H9 (cell line): ENCODE measurements at regions not wholly inside any gene's neighbourhood (a gene's known extent, or its start where the extent isn't known, plus 50 kb on each side); places are given as distances from the start of the nearest gene placed in this dataset.
"Not testable (repeated sequence)": the region's sequence is repeated elsewhere in the genome, so short reads cannot be mapped to it uniquely, and the experiment has no call there.

ENCODE experiments used
- DNase-seq: peaks from one replicate; pipeline ENCODE4 v3.0.0-alpha.2; 2017
- H2AFZ ChIP-seq: one replicate; pipeline ENCODE4 v1.6.1; 2013; ENCODE audit warnings: mild to moderate bottlenecking, low read length, control low read depth, moderate library complexity
- H2AK5ac ChIP-seq: 2 replicates; pipeline ENCODE4 v1.6.1; 2013; ENCODE audit warnings: low read length, control low read depth, mixed read lengths; ENCODE audit not compliant: insufficient read length
- H2BK120ac ChIP-seq: one replicate; pipeline ENCODE4 v1.6.1; 2013; ENCODE audit warnings: low read depth, mild to moderate bottlenecking, low read length, control low read depth, inconsistent platforms; ENCODE audit not compliant: poor library complexity, severe bottlenecking
- H2BK12ac ChIP-seq: 2 replicates; pipeline ENCODE4 v1.6.1; 2013; ENCODE audit warnings: low read length, control low read depth, mixed read lengths, low read depth; ENCODE audit not compliant: insufficient read length
- H2BK15ac ChIP-seq: 2 replicates; pipeline ENCODE4 v1.6.1; 2013; ENCODE audit warnings: low read depth, low read length, control low read depth
- H2BK20ac ChIP-seq: one replicate; pipeline ENCODE4 v1.6.1; 2013; ENCODE audit warnings: low read depth, mild to moderate bottlenecking, low read length, control low read depth, inconsistent platforms; ENCODE audit not compliant: poor library complexity, severe bottlenecking
- H2BK5ac ChIP-seq: 2 replicates; pipeline ENCODE4 v1.6.1; 2013; ENCODE audit warnings: low read length, control low read depth, mixed read lengths; ENCODE audit not compliant: insufficient read length
- H3K14ac ChIP-seq: 2 replicates; pipeline ENCODE4 v1.6.1; 2013; ENCODE audit warnings: low read length, control low read depth; ENCODE audit not compliant: insufficient read depth
- H3K18ac ChIP-seq: 2 replicates; pipeline ENCODE4 v1.6.1; 2013; ENCODE audit warnings: low read depth, mild to moderate bottlenecking, mixed read lengths, low read length, control low read depth; ENCODE audit not compliant: insufficient read length
- H3K23ac ChIP-seq: 2 replicates; pipeline ENCODE4 v1.6.1; 2013; ENCODE audit warnings: low read length, control low read depth, mixed read lengths, low read depth; ENCODE audit not compliant: insufficient read length
- H3K23me2 ChIP-seq: 2 replicates; pipeline ENCODE4 v1.6.1; 2013; ENCODE audit warnings: low read depth, mild to moderate bottlenecking, mixed read lengths, low read length, control low read depth; ENCODE audit not compliant: insufficient read length, poor library complexity, severe bottlenecking
- H3K27ac ChIP-seq: 2 replicates; pipeline ENCODE4 v1.5.1; 2013; ENCODE audit warnings: low read length, control low read depth, mixed read lengths, low read depth; ENCODE audit not compliant: insufficient read length
- H3K27me3 ChIP-seq: 2 replicates; pipeline ENCODE4 v1.6.1; 2013; ENCODE audit warnings: low read length, control low read depth, inconsistent platforms; ENCODE audit not compliant: insufficient read depth
- H3K4ac ChIP-seq: 2 replicates; pipeline ENCODE4 v1.6.1; 2013; ENCODE audit warnings: low read depth, mild to moderate bottlenecking, control low read depth, inconsistent platforms, low read length, moderate library complexity
- H3K4me1 ChIP-seq: 2 replicates; pipeline ENCODE4 v1.6.1; 2013; ENCODE audit warnings: low read length, control low read depth, inconsistent platforms; ENCODE audit not compliant: insufficient read depth
- H3K4me2 ChIP-seq: 2 replicates; pipeline ENCODE4 v1.6.1; 2013; ENCODE audit warnings: low read length, control low read depth, mixed read lengths; ENCODE audit not compliant: insufficient read length, insufficient read depth
- H3K56ac ChIP-seq: 2 replicates; pipeline ENCODE4 v1.6.1; 2013; ENCODE audit warnings: low read depth, mild to moderate bottlenecking, mixed read lengths, low read length, control low read depth; ENCODE audit not compliant: insufficient read length
- H3K79me1 ChIP-seq: 2 replicates; pipeline ENCODE4 v1.6.1; 2013; ENCODE audit warnings: low read depth, mild to moderate bottlenecking, moderate library complexity, low read length, control low read depth, inconsistent platforms; ENCODE audit not compliant: insufficient read depth, poor library complexity, severe bottlenecking
- H3K79me2 ChIP-seq: 2 replicates; pipeline ENCODE4 v1.6.1; 2013; ENCODE audit warnings: low read length, control low read depth, inconsistent platforms; ENCODE audit not compliant: insufficient read depth
- H3K9ac ChIP-seq: 2 replicates; pipeline ENCODE4 v1.6.1; 2013; ENCODE audit warnings: low read length, control low read depth, mixed read lengths; ENCODE audit not compliant: insufficient read length; ENCODE audit errors: extremely low read depth
- H3K9me3 ChIP-seq: one replicate; pipeline ENCODE4 v1.6.1; 2013; ENCODE audit warnings: low read depth, low read length, inconsistent platforms; ENCODE audit not compliant: control insufficient read depth
- H3T11ph ChIP-seq: one replicate; pipeline ENCODE4 v1.6.1; 2013; ENCODE audit warnings: mild to moderate bottlenecking, low read length, control low read depth, inconsistent platforms
- H4K20me1 ChIP-seq: one replicate; pipeline ENCODE4 v1.6.1; 2013; ENCODE audit not compliant: control insufficient read depth, insufficient read length, insufficient read depth
- H4K5ac ChIP-seq: 2 replicates; pipeline ENCODE4 v1.6.1; 2013; ENCODE audit warnings: low read depth, mild to moderate bottlenecking, mixed read lengths, low read length, control low read depth; ENCODE audit not compliant: insufficient read length
- H4K8ac ChIP-seq: replicated peaks from 2 replicates; pipeline ENCODE4 v1.6.1; 2013; ENCODE audit warnings: low read length, control low read depth, mixed read lengths, low read depth; ENCODE audit not compliant: insufficient read length
- H4K91ac ChIP-seq: 2 replicates; pipeline ENCODE4 v1.6.1; 2013; ENCODE audit warnings: low read depth, mild to moderate bottlenecking, moderate library complexity, mixed read lengths, low read length, control low read depth; ENCODE audit not compliant: insufficient read length
- H3K27ac Mint-ChIP-seq, 3 experiments: 2 replicates in 2 of 3; 3 replicates in 1 of 3; pipeline ENCODE4 v1.8.0; 2020 to 2021; ENCODE audit warnings: mixed read lengths in 3 of 3, mild to moderate bottlenecking in 1 of 3, moderate library complexity in 1 of 3
- H3K27me3 Mint-ChIP-seq: 2 replicates; pipeline ENCODE4 v1.8.0; 2021; ENCODE audit warnings: low read depth, mild to moderate bottlenecking, moderate library complexity, mixed read lengths
- H3K36me3 Mint-ChIP-seq, 3 experiments: 2 replicates in 2 of 3; 3 replicates in 1 of 3; pipeline ENCODE4 v1.8.0; 2020 to 2021; ENCODE audit warnings: low read depth in 3 of 3, mixed read lengths in 3 of 3; ENCODE audit not compliant: insufficient read depth in 1 of 3
- H3K4me1 Mint-ChIP-seq, 2 experiments: 2 replicates each; pipeline ENCODE4 v1.8.0; 2020; ENCODE audit warnings: mixed read lengths in 2 of 2
- H3K4me3 Mint-ChIP-seq, 2 experiments: 2 replicates in 1 of 2; 3 replicates in 1 of 2; pipeline ENCODE4 v1.8.0; 2020 to 2021; ENCODE audit warnings: mild to moderate bottlenecking in 2 of 2, mixed read lengths in 2 of 2, moderate library complexity in 1 of 2
- H3K9me3 Mint-ChIP-seq, 2 experiments: 2 replicates in 1 of 2; 3 replicates in 1 of 2; pipeline ENCODE4 v1.8.0; 2020; ENCODE audit warnings: mild to moderate bottlenecking in 2 of 2, mixed read lengths in 2 of 2, moderate library complexity in 1 of 2
- CTCF ChIP-seq: fragments of 200-600 bp; sonication (generic); conservative IDR thresholded peaks from 3 replicates; pipeline ENCODE4 v1.8.0; 2021; ENCODE audit warnings: antibody characterized with exemption, mild to moderate bottlenecking
- WGBS: extraction: QIAGEN DNeasy Blood & Tissue Kit; methylation state at CpG from one replicate; pipeline ENCODE4 v1.1.7; 2013; ENCODE audit warnings: missing lambda C conversion rate, low lambda C conversion rate, mixed read lengths; ENCODE audit not compliant: insufficient read length; ENCODE audit errors: extremely low coverage; 5-methylcytosine and 5-hydroxymethylcytosine counted together

- Histone ChIP-seq H3K27ac (no peak overlapping the region), H3K9ac (no peak overlapping the region), H4K8ac (no peak overlapping the region), H3K4ac (no peak overlapping the region), H2AFZ (no peak overlapping the region), H3K18ac (no peak overlapping the region), H3K23ac (no peak overlapping the region), H3K23me2 (no peaks in the 10 kb centered on the region), H3K14ac (no peak overlapping the region), H4K5ac (no peak overlapping the region), H4K20me1 (no peaks in the 10 kb centered on the region), H4K91ac (no peak overlapping the region), H3K79me1 (no peaks in the 10 kb centered on the region), H2BK5ac (no peak overlapping the region), H3K56ac (no peak overlapping the region), H3T11ph (no peak overlapping the region), H2BK120ac (no peak overlapping the region), H2BK15ac (no peak overlapping the region), H3K27me3 (no peaks in the 10 kb centered on the region), H3K4me2 (no peak overlapping the region), H2BK12ac (no peak overlapping the region), H2BK20ac (no peak overlapping the region), H2AK5ac (no peak overlapping the region), H3K4me1 (no peaks in the 10 kb centered on the region), H3K9me3 (no peaks in the 10 kb centered on the region), H3K79me2 (no peaks in the 10 kb centered on the region)
- Mint-ChIP-seq H3K4me3 (no peak overlapping the region), H3K36me3 (peaks cover 0 to 16% (median 0%) of the 10 kb centered on the region in 3 experiments; a peak in 5 of 7 replicates), H3K27me3 (peaks cover 3% of the 10 kb centered on the region; the same call in 1 of the 2 replicates), H3K9me3 (peaks cover 8% of the 10 kb centered on the region in 2 experiments; a peak in 4 of 5 replicates), H3K4me1 (no peaks in the 10 kb centered on the region), H3K27ac (no peak overlapping the region)
- no CpG with 5 or more reads among the region's 69 CpGs for WGBS
- TF ChIP-seq CTCF = no peak
- no peak for DNase-seq
These were observed 75.5 kb upstream of the ATP5MC3 start for GRCh38 chr2:175256806-175257585.

GRCh38 chr2:175256391-175256790, 74.9 kb upstream of the ATP5MC3 start:
- H2BK15ac ChIP-seq, H3K27ac ChIP-seq, H3K27ac Mint-ChIP-seq, H3K9me3 ChIP-seq, H3K9me3 Mint-ChIP-seq, H3K18ac ChIP-seq, H4K5ac ChIP-seq, H3K14ac ChIP-seq, H4K8ac ChIP-seq, H2BK20ac ChIP-seq, H2BK120ac ChIP-seq, H4K91ac ChIP-seq, H2AFZ ChIP-seq, H3K79me1 ChIP-seq, H3K27me3 Mint-ChIP-seq, H2BK12ac ChIP-seq, H3T11ph ChIP-seq, H3K27me3 ChIP-seq, H2AK5ac ChIP-seq, H3K4me1 Mint-ChIP-seq, H3K4ac ChIP-seq, H3K23me2 ChIP-seq, H2BK5ac ChIP-seq, H3K23ac ChIP-seq, DNase-seq, H3K4me1 ChIP-seq, H3K4me2 ChIP-seq, H3K56ac ChIP-seq, H3K9ac ChIP-seq, H4K20me1 ChIP-seq, H3K4me3 Mint-ChIP-seq, H3K79me2 ChIP-seq: not testable (repeated sequence)
- H3K36me3 Mint-ChIP-seq = peaks cover 0 to 16% (median 0%) of the 10 kb centered on the region in 3 experiments; a peak in 5 of 7 replicates
- no CpG with 5 or more reads among the region's 4 CpGs for WGBS
